Heart right ventricle (tissue), 16 donors: ENCODE measurements at regions not wholly inside any gene's neighbourhood (a gene's known extent, or its start where the extent isn't known, plus 50 kb on each side); places are given as distances from the start of the nearest gene placed in this dataset.

Source experiments
- ATAC-seq, 8 donors: fragments of 200-7000 bp; cut with Tn5 transposase; one replicate each; pipeline ENCODE4 v1.9.1; 2020; ENCODE audit warnings: mild to moderate bottlenecking in 8 of 8, moderate library complexity in 8 of 8, moderate number of reproducible peaks in 1 of 8
- DNase-seq, 2 donors: peaks; one replicate each; pipeline ENCODE4 v3.0.0-alpha.2; 2020
- H3K27ac ChIP-seq, 10 donors: fragments of 200-600 bp; sonication (generic) in 2 of 10; one replicate each; pipeline versions ENCODE4 v1.5.0 to v1.8.0; 2020 to 2022; ENCODE audit warnings: mild to moderate bottlenecking in 3 of 10
- H3K27me3 ChIP-seq, 7 donors: fragments of 200-600 bp; one replicate each; pipeline ENCODE4 v1.8.0; 2021 to 2022; ENCODE audit warnings: mild to moderate bottlenecking in 2 of 7
- H3K36me3 ChIP-seq, 9 donors: fragments of 200-600 bp; sonication (generic) in 1 of 9; one replicate each; pipeline versions ENCODE4 v1.5.0 to v1.8.0; 2020 to 2022; ENCODE audit warnings: mild to moderate bottlenecking in 2 of 9
- H3K4me1 ChIP-seq, 9 donors: fragments of 200-600 bp; sonication (generic) in 1 of 9; one replicate each; pipeline versions ENCODE4 v1.5.0 to v1.8.0; 2020 to 2022; ENCODE audit warnings: mild to moderate bottlenecking in 4 of 9
- H3K4me3 ChIP-seq, 10 donors: fragments of 200-600 bp; sonication (generic) in 2 of 10; one replicate each; pipeline versions ENCODE4 v1.5.0 to v1.8.0; 2020 to 2022; ENCODE audit warnings: mild to moderate bottlenecking in 7 of 10, moderate library complexity in 2 of 10
- H3K9me3 ChIP-seq, 11 donors: fragments of 200-600 bp in 10 of 11; sonication (generic) in 2 of 11; one replicate each; pipeline versions ENCODE4 v1.5.0 to v1.8.0; 2013 to 2022; ENCODE audit warnings: mild to moderate bottlenecking in 2 of 11, control low read depth in 1 of 11, moderate library complexity in 1 of 11
- WGBS, 2 donors: extraction: QIAGEN DNeasy Blood & Tissue Kit; methylation state at CpG; one replicate each; pipeline ENCODE4 v1.1.7; 2013; ENCODE audit warnings: inconsistent platforms in 1 of 2; 5-methylcytosine and 5-hydroxymethylcytosine counted together
- intact Hi-C, 10 donors: fragments of 100-400 bp; cut with DNase I; formaldehyde crosslinking; loops; one replicate each; pipeline versions ENCODE4 v1.11.1 to v1.14.2; 2022
- microRNA-seq, 2 donors: library from miRNA; unstranded; fragments of <30 nt; microRNA quantifications; one replicate each; pipeline ENCODE4 v1.2.0, GENCODE V29; 2021
- TF ChIP-seq, protein P1 (sequence below), 9 donors: fragments of 200-600 bp; sonication (generic) in 2 of 9; IDR thresholded peaks; one replicate each; pipeline versions ENCODE4 v1.5.0 to v1.8.0; 2021 to 2022; ENCODE audit warnings: antibody characterized with exemption in 9 of 9, mild to moderate bottlenecking in 5 of 9, moderate library complexity in 1 of 9
- donor health status: Arrhythmogenic right ventricular cardiomyopathy.
- donor health status: ischemic (EF 13 %, LVEDD 7.1; RV severe dilation, severe dysfunction).
- donor health status: healthy with polysubstance abuse.
- donor health status: DM: no; HTN: yes; CAD: no.
- donor health status: DM: no; HTN: no; CAD: no.
- donor health status: ischemic (EF 25% LVEDD 6.9; RV normal size, moderate dysfunction).
- donor health status: ischemic (EF 25% LVEDD 5.7; RV mildly dilated, moderate dysfunction).
- donor health status: healthy.
- donor health status: DM: yes; HTN: yes; CAD: no.
- donor health status: Ischemic cardiomyopathy.
- donor health status: ischemic (EF 35%, LVEDD 5.7; RV mildly dilated, moderate dysfunction).
- donor health status: nonischemic (EF 11% LVEDD 7.7; RV severe dilation, severe dysfunction).
- donor health status: DM: yes; HTN: yes; CAD: no.
- donor health status: PGD.
- donor health status: ischemic (EF 29% LVEDD 5.4; RV normal size, mild dysfunction).
- donor health status: nonischemic (EF 23%, LVEDD 6.1; RV moderate dilation, normal function).

DNA sequence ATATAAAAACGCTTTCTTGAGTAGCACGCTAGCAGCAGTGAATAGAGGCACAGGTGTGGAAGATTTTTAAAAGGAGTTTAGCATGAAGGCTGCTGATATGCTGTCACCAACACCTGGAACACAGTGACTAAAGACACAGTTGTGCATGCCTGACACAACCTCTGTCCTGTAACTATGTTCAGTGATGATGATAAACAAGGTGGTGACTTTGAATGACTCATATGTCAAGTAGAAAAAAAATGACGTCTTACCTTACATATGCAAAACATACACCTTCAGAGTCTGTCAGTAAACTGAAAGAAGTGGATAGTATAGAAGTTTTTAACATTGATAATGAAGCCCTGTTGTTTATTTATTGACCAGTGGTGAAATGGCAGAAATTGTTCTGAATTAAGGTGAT lies 66.2 kb upstream of the ADCY2 start:
- Histone ChIP-seq H3K4me1 (no peaks in the 10 kb centered on the region), H3K27me3 (peaks cover 0 to 5% (median 0%) of the 10 kb centered on the region in 7 donors), H3K9me3 (peaks cover 0 to 2% (median 0%) of the 10 kb centered on the region in 11 donors), H3K4me3 (no peak overlapping the region), H3K36me3 (no peaks in the 10 kb centered on the region), H3K27ac (no peak overlapping the region)
- ATAC-seq, result no peak
- no peak for DNase-seq
- 70 to 73% methylated on average over 3 of the region's 3 CpGs for WGBS, 2 donors
- intact Hi-C loops, result no loop called here
- TF ChIP-seq, protein P1, sequence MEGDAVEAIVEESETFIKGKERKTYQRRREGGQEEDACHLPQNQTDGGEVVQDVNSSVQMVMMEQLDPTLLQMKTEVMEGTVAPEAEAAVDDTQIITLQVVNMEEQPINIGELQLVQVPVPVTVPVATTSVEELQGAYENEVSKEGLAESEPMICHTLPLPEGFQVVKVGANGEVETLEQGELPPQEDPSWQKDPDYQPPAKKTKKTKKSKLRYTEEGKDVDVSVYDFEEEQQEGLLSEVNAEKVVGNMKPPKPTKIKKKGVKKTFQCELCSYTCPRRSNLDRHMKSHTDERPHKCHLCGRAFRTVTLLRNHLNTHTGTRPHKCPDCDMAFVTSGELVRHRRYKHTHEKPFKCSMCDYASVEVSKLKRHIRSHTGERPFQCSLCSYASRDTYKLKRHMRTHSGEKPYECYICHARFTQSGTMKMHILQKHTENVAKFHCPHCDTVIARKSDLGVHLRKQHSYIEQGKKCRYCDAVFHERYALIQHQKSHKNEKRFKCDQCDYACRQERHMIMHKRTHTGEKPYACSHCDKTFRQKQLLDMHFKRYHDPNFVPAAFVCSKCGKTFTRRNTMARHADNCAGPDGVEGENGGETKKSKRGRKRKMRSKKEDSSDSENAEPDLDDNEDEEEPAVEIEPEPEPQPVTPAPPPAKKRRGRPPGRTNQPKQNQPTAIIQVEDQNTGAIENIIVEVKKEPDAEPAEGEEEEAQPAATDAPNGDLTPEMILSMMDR (IDR thresholded peaks at IDR 0.05), result no peak

DNA sequence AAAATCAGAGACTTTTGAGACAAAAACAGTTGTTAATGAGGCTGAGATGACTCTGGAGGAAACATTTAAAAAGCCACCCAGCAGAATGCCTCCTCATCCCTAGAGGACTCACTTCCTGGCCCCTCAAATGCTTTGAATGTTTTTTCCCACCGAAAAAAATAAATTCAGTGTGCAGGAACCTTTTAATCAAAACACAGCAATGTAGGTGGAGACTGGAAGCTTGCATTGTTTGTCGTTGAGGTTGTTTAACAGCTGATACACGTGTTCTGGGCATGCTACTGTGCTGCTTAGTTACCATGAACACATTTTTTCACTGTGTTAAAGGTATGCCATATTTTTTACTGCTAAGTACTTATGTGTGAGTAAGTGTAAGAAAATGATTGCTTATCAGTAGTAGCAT lies 65.7 kb upstream of the ADCY2 start:
- ATAC-seq (no peak), DNase-seq (no peak)
- H3K4me1 ChIP-seq, result no peaks in the 10 kb centered on the region
- peaks cover 0 to 8% (median 0%) of the 10 kb centered on the region in 11 donors for H3K9me3 ChIP-seq
- intact Hi-C loops, result no loop called here
- TF ChIP-seq, protein P1 (IDR thresholded peaks at IDR 0.05), result no peak
- no peak overlapping the region for H3K4me3 ChIP-seq
- WGBS, 2 donors, result 42 to 45% methylated on average over 3 of the region's 3 CpGs
- no peak overlapping the region for H3K27ac ChIP-seq
- H3K36me3 ChIP-seq, result no peaks in the 10 kb centered on the region
- peaks cover 0 to 5% (median 0%) of the 10 kb centered on the region in 7 donors for H3K27me3 ChIP-seq

DNA sequence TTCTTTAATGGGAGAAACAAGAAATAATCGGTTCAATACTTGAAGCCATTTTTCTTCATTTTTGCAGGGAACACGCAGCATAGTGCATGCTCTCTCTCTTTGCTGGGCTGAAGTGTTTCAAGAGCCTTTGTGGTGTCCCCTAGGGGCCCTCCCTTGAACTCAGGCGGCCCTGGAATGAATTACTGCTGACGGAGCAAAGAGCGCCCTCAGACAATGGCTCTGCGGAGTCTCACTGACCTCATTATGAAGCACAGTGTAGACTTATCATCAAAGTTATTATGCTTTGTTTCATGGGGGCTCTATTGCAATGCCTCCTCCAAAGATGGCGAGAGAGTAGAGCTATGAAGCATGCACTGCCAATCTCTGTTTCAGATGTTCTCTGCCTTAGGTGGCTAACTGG lies 64.8 kb upstream of the ADCY2 start:
- intact Hi-C loops, result no loop called here
- Histone ChIP-seq H3K27ac (no peak overlapping the region), H3K36me3 (no peaks in the 10 kb centered on the region), H3K4me1 (no peaks in the 10 kb centered on the region), H3K27me3 (peaks cover 0 to 5% (median 0%) of the 10 kb centered on the region in 7 donors), H3K4me3 (no peak overlapping the region), H3K9me3 (peaks cover 0 to 12% (median 0%) of the 10 kb centered on the region in 11 donors)
- WGBS, 2 donors, result 54 to 56% methylated on average over 7 of the region's 7 CpGs
- ATAC-seq (no peak), DNase-seq (no peak)
- TF ChIP-seq, protein P1 (IDR thresholded peaks at IDR 0.05), result no peak

Small RNA genes in the stretch of these regions (microRNA-seq; reads per million reads assigned to microRNA genes)
- 0 reads per million in 2 donors for gene MIR4278
